ENCODE measurements at regions not wholly inside any gene's neighbourhood (a gene's known extent, or its start where the extent isn't known, plus 50 kb on each side); places are given as distances from the start of the nearest gene placed in this dataset.

GRCh38 chr3:27616031-27616430, 106.1 kb downstream of the EOMES start:
- TF ChIP-seq CTCF (IDR thresholded peaks at IDR 0.05) (no peak), POLR2AphosphoS5 (IDR thresholded peaks at IDR 0.05) (no peak), POLR2A (IDR thresholded peaks at IDR 0.05) (no peak), EP300 (IDR thresholded peaks at IDR 0.05) (no peak)
